Panc1 (cell line): ENCODE measurements at regions not wholly inside any gene's neighbourhood (a gene's known extent, or its start where the extent isn't known, plus 50 kb on each side); places are given as distances from the start of the nearest gene placed in this dataset.

Experiments used
- REST ChIP-seq, 2 experiments: IDR thresholded peaks; 2 replicates each; pipeline ENCODE4 v1.6.1; 2011 to 2012; ENCODE audit warnings: low read depth in 2 of 2, control low read depth in 1 of 2, low read length in 1 of 2, mild to moderate bottlenecking in 1 of 2, moderate library complexity in 1 of 2; ENCODE audit not compliant: insufficient read depth in 1 of 2
- SIN3A ChIP-seq: IDR thresholded peaks from 2 replicates; pipeline ENCODE4 v1.6.1; 2012; ENCODE audit warnings: low read depth, mild to moderate bottlenecking, low read length, moderate library complexity, borderline replicate concordance; ENCODE audit not compliant: insufficient read depth
- TCF7L2 ChIP-seq: IDR thresholded peaks from 2 replicates; pipeline ENCODE4 v1.6.1; 2011; ENCODE audit warnings: mild to moderate bottlenecking, low read depth, low read length, inconsistent platforms
- TF ChIP-seq, protein P1 (sequence below): fragments of 450-650 bp; IDR thresholded peaks from 2 replicates; pipeline ENCODE4 v1.5.1; 2017; ENCODE audit warnings: mild to moderate bottlenecking

GRCh38 chr3:145492456-145492855 is 668.5 kb downstream of the PLOD2 start:
- TF ChIP-seq, protein P1, sequence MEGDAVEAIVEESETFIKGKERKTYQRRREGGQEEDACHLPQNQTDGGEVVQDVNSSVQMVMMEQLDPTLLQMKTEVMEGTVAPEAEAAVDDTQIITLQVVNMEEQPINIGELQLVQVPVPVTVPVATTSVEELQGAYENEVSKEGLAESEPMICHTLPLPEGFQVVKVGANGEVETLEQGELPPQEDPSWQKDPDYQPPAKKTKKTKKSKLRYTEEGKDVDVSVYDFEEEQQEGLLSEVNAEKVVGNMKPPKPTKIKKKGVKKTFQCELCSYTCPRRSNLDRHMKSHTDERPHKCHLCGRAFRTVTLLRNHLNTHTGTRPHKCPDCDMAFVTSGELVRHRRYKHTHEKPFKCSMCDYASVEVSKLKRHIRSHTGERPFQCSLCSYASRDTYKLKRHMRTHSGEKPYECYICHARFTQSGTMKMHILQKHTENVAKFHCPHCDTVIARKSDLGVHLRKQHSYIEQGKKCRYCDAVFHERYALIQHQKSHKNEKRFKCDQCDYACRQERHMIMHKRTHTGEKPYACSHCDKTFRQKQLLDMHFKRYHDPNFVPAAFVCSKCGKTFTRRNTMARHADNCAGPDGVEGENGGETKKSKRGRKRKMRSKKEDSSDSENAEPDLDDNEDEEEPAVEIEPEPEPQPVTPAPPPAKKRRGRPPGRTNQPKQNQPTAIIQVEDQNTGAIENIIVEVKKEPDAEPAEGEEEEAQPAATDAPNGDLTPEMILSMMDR: no peak
- no peak for TF ChIP-seq TCF7L2
- TF ChIP-seq REST (IDR thresholded peaks at IDR 0.05; ENCODE audit: insufficient read depth in 1 of 2, low read depth in 2 of 2, low read length in 1 of 2): no peak
- TF ChIP-seq SIN3A: no peak
